Cardiac septum (tissue), 1 donor: ENCODE measurements at regions not wholly inside any gene's neighbourhood (a gene's known extent, or its start where the extent isn't known, plus 50 kb on each side); places are given as distances from the start of the nearest gene placed in this dataset.
"Not testable (repeated sequence)": the region's sequence is repeated elsewhere in the genome, so short reads cannot be mapped to it uniquely, and the experiment has no call there.

Source experiments
- DNase-seq: peaks from one replicate; pipeline ENCODE4 v3.0.0-alpha.2; 2020; ENCODE audit warnings: low spot score
- intact Hi-C: fragments of 100-400 bp; cut with DNase I; formaldehyde crosslinking; loops from one replicate; pipeline ENCODE4 v1.14.0; 2022
- donor health status: DM: no; HTN: no; CAD: no.

DNA sequence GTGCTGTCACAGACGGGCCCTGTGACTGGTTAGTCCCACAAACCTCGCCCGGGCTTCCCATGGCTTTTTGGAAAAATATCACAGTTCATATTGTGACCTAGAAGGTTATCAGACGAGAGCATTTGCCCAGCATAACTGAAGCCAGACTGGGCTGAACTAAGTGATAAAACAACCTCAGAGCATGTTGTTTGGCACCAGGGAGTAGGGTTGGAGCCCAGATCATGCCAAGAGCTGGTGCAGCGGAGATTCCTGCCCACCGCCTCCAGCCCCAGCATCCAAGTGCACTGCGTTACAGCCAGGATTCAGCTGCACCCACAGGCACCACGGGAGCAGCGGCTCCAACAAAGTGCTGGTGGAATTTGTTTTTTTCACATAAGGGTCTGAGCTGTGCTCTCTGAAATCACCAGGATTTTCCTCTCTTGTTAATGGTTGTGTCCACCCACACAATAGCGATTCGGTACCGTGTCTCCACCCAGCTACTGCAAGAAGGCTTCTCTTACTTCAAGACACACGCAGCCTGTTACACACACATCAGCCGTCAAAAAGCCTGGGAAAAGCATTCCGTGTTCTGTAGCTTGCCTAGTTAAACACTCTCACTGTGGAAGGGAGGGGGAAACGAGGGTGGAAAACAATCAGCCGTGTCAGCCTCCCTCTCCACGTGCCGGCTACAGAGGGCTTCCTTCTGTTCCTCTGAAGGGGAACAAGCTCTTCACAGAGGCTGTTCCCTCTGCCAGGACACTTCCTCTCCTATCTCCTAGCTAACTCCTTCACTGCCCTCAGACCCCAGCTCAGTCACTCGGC is 273.8 kb downstream of the C16orf95 start:
- intact Hi-C loops = loop anchor here (5.0 kb wide), 1 partner anchor 176 kb away; no protein-coding TSS in a partner anchor
- DNase-seq = peak; percentile 74

- intact Hi-C loops = loop anchor here (5.0 kb wide), 1 partner anchor 177 kb away; no protein-coding TSS in a partner anchor
- DNase-seq = no peak
Measured at GRCh38 chr16:87044032-87044382, 273.2 kb downstream of the C16orf95 start.

DNA sequence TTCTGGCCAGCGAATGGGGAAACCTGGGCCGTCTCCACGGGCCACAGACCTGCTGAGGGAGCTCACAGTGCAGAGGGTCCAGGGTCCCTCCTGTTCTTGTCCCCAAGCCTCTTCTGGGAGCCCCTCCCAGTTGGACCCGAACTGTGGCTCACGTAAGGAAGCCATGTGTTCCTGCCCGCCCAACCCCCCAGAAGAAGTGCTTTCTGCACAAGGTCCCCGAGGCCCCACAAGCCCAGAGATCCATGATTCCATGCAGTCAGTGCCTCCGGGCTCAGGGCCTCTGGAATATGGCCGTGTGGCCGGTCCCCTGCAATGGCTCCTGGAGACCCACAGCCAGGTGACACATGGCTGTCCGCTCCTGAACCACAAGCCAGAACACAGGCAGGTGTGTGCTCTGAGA is 272.4 kb downstream of the C16orf95 start:
- intact Hi-C loops = loop anchor here (5.0 kb wide), 1 partner anchor 178 kb away; no protein-coding TSS in a partner anchor
- peak; percentile 55 for DNase-seq

DNA sequence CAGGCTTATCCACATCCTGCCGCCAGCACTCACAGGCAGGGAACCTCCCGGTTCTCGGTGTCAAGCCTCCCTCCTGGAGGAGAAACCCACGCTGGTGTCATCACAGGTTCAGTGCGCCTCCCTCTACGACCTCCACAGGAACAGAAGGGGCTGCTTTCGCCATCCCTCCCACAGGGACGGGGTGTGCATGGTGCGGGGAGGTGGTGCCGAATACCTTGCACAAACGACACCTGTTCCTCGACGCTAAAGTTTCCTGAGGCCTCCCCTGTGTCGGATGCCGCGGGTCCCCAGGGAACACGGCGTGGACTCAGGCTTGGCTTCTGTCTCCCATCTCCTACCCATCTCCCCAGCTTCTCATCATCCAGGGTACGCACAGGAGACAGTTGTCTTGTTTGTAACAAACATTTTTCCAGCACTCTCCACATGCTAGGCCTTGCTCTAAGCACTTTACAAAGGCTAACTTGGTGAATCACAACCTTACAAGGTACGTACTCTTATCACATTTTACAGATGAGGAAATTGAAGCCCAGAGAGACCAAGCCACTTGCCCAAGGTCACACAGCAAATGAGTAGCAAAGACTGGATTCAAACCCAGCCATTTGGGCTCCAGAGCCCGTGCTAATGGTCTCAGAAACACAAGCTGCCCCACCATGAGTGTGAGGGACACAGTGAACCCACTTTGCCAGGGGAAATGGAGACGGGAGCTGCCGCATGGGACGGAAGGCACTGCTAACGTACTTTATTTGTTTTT is 271.6 kb downstream of the C16orf95 start:
- intact Hi-C loops = no loop called here
- DNase-seq = peak; percentile 41

DNA sequence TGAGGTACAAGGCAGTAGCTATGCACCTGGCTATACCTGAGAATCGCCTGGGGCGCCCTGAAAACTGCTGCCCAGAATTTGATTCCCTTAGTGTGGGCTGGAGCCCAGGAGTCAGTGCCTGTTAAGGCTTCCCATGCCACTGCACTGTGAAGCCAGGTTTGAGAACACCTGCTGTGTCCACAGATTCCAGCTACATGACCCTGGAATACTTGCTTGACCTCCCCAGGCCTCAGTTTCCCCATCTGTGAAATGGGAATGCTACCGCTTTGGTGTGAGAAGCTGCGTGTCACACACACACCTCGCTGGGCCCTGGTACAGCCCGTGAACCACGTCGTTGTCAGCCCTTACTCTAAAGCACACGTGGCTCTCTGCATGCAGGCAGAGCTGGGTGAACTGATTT is 271.0 kb downstream of the C16orf95 start:
- intact Hi-C loops = no loop called here
- DNase-seq = no peak

DNA sequence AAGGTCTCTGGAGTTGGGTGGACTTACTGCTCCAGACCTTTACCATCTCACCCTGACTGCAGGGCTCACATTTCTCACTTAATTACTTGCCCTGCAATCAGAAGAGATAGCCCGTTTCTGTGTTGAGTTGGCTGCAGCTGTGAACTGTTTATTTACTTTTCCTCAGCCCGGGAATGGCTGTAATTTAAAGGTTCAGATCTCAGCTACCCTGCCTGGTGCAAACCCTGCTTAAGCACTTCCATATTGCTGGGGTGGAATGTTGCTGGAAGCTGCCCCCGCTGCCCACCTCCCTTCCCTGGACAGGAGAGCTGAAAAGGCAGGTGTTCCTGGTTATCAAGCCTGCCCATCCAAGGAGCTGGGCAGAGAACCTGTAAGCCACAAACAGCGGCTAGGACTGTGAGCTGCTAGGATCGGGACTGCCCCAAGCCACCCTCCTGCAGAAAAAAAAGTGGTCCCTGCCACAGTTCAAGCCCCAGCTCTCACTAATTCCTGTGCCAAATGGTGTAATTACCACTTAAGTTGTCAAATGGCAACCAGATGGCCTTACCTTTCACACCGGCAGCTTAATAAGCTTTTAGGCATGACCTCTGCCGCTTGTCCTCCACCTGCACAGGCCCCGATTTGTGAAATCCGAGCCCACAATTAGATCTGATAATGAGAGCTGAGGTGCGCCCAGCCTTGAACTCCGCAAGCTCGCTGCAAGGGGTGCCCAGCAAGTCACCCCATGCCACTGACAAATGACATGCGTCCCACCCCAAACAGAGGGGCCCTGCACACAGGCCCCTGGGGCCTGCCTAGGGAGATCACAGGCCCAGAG is 269.8 kb downstream of the C16orf95 start:
- intact Hi-C loops = no loop called here
- DNase-seq = peak; percentile 56

DNA sequence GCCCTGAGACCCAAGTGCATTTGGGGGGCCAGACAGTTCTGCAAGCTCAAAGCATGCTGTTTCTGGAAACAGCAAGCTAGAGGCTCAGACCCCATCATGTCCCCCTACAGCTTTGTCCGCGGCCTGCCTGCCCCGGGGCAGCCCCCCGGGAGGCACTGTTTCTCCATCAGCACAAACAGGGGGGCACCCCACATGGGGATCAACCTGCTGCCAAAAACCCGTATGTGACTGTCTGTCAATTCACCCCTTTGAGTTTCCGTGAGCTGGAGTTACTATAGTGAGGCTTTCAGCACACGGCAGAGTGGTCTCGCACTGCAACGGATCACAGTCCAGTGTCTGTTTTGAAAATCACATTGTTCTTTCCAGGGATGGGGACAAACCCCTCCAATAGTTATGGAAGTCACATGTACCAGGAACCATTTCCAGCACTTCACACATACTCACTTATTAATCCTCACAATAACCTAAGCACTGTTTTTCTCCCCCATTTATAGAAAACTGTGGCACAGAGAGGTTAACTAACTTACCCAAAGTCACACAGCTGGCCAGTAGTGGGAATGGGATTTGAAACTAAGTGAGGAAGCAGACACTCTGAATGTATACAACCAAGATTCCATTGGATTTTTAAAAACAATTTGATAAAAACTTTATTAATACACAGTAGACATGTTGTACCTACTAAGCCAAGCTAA is 269.0 kb downstream of the C16orf95 start:
- intact Hi-C loops = no loop called here
- no peak for DNase-seq

GRCh38 chr16:87048730-87049115 is 268.5 kb downstream of the C16orf95 start:
- intact Hi-C loops = no loop called here

DNA sequence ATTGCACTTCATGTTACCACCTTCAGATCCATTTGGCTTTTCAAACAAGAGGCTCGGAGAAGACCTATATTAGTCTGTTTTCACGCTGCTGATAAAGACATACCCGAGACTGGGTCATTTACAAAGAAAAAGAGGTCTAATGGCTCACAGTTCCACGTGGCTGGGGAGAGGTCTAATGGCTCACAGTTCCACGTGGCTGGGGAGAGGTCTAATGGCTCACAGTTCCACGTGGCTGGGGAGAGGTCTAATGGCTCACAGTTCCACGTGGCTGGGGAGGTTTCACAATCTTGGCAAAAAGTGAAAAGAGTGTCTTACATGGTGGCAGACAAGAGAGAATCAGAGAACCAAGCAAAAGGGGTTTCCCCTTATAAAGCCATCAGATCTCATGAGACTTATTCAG is 268.0 kb downstream of the C16orf95 start:
- peak; percentile 12 for DNase-seq
- intact Hi-C loops = not testable (repeated sequence)

More at GRCh38 chr16:87048730-87049115, 268.5 kb downstream of the C16orf95 start:
- DNase-seq = peak; percentile 20

DNA sequence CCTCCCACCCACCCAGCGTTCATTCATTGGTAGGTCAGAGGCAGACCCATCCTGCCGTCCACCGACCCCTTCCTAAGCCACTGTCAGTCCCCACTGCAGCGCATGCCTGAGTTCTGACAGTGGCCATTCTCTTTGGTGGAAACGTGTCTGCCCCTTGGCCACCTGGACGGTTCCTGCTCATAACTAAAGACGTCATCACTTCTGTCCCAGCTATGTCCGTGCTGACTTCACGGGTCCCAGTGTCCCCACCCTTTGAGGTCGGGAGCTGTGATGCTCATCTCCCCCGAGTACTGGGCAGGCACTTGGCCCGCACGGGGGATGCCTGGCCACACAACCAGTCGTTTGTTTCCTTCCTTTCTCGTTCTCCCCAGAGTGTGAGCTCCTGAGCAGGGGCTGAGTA is 267.1 kb downstream of the C16orf95 start:
- intact Hi-C loops = no loop called here
- DNase-seq = no peak

- no peak for DNase-seq
- intact Hi-C loops = no loop called here
Measured at GRCh38 chr16:87051526-87052320, 265.5 kb downstream of the C16orf95 start.

GRCh38 chr16:87052506-87052905 is 264.7 kb downstream of the C16orf95 start:
- intact Hi-C loops = no loop called here
- no peak for DNase-seq

DNA sequence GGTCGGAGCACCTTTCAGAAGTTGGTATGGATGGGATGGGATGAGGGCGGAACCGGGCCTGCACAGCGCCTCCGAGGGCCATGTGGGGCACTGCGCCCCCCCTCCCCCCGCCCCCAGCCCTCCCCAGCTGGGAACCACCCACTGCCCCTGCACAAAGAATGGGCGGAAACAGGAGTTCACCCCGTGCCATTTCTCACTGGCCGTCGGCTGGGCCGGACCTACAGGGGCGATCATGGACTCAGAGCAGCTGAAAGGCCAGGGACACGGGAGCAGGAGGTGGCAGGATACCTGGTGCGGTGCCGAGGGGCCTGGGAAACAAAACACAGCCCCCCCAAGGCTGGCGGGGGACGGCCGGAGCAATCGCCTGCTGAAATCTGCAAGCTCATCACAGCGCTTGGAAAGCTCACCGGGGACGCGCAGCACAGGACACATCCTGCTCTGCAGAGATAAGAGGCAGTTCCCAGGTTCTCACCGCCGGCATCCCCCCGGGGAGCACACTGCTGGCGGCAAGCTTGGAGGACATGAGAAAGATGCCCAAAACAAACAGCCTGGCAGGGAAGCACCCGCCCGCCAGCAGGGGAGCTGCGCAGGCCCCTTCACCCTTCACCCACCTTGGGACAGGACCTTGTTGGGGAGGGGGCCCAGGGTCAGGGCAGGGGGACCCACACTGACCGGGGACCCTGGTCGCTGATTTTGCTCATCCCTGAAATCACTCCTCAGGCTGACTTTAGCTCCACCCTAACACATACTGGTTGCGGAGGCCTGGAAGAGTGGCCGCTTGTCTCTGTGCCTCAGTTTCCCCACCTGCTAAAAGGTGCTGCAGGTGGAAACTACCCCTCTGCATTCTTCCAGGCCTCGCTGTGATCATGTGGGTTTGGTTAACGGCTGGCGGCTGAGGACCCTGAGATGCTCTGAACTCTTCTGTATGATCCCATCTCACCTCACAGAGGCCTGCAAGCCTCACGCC is 263.9 kb downstream of the C16orf95 start:
- intact Hi-C loops = no loop called here
- no peak for DNase-seq

DNA sequence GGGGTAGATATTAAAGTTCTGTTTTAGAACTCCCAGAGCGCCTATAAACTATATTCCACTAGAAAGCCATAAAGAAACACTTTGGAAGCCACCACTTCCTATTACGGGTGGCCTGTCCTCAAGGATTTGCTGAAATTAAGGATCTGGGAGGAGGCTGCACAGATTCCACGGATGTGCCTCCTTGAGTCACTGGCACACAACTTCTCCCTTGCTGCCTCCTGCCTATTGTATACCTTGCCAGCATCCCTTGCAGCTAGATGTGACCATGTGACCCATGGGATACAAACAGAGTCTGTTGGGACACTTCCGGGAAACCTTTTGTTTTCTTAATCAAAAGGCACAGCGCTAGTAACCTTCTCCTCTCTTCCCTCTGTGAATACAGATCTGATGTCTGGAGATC is 263.0 kb downstream of the C16orf95 start:
- intact Hi-C loops = no loop called here
- no peak for DNase-seq

DNA sequence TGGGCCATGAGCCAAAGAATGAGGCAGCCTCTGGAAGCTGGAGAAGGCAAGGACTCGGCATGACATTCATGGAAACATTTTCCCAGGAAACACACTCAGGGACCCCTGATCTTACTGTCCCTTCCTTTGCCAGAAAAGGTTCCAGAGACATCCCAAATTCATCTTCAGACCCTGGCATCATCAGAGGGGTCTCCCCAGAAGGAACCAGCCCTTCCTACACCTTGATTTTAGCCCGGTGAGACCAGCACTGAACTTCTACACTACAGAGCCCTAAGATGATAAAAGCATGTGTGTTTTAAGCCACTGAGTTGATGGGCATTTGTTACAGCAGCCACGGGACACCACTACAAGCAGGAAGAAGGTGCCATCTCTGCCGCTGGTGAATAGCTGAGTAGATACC is 262.3 kb downstream of the C16orf95 start:
- intact Hi-C loops = no loop called here
- peak; percentile 12 for DNase-seq

- intact Hi-C loops = loop anchor here (2.0 kb wide), 1 partner anchor 33 kb away; no protein-coding TSS in a partner anchor
- DNase-seq = peak; percentile 22
Measured at GRCh38 chr16:87056083-87056482, 261.1 kb downstream of the C16orf95 start.

DNA sequence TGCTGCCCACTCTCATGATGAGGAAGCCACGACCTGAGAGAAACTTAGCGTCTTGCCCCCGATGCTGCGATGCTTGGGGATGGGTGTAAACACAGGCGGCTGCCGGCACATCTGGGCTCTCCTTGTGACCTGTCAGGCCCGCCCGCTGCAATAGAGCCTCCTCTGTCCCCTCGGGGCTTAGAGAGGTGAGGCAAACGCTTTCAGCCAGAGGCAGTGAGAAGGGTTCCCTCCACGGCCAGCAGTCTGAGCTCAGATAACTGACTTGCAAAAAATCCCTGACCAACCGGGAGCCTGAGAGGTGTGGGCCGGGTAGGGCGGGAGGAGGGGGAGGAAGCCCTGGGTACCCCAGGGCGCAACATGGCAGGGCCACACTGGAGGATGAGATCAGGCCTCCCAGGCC is 260.6 kb downstream of the C16orf95 start:
- intact Hi-C loops = loop anchor here (2.0 kb wide), 1 partner anchor 32 kb away; no protein-coding TSS in a partner anchor
- peak; percentile 71 for DNase-seq
